Caco-2 (cell line): ENCODE measurements at regions not wholly inside any gene's neighbourhood (a gene's known extent, or its start where the extent isn't known, plus 50 kb on each side); places are given as distances from the start of the nearest gene placed in this dataset.

Experiments
- BruUV-seq: library from RNA; stranded (reverse); fragments of 400-500 nt; replicated peaks from 2 replicates; lab custom pipeline; 2021; lab: Mats Ljungman, UMichigan
- CTCF ChIA-PET: fragments of 300-600 bp; sonication (Branson Sonifier 250); formaldehyde crosslinking; loops from one replicate; lab custom pipeline; 2022; ENCODE audit warnings: antibody characterized with exemption; lab: Charles Lee
- POLR2A ChIA-PET: fragments of 300-600 bp; sonication (Branson Sonifier 250); formaldehyde crosslinking; loops from one replicate; lab custom pipeline; 2022; ENCODE audit warnings: antibody characterized with exemption; lab: Charles Lee
- DNase-seq, 2 experiments: peaks; one replicate each; pipeline versions ENCODE4 v3.0.0 to v3.0.0-alpha.2; 2020 to 2022
- H3K27me3 ChIP-seq: replicated peaks from 2 replicates; pipeline ENCODE4 v1.6.0; 2011; ENCODE audit warnings: low read length; ENCODE audit not compliant: control insufficient read depth, insufficient read depth
- H3K36me3 ChIP-seq: 2 replicates; pipeline ENCODE4 v1.5.1; 2011; ENCODE audit warnings: low read length; ENCODE audit not compliant: control insufficient read depth, insufficient read depth
- H3K4me1 ChIP-seq: fragments of 250-450 bp; sonication (Bioruptor Pico); 2 replicates; pipeline ENCODE4 v1.5.1; 2020; ENCODE audit warnings: mild to moderate bottlenecking
- H3K4me3 ChIP-seq: 2 replicates; pipeline ENCODE4 v1.5.1; 2011; ENCODE audit warnings: low read depth, mild to moderate bottlenecking, control low read depth, low read length
- H3K9me3 ChIP-seq: fragments of 250-450 bp; sonication (Bioruptor Pico); 2 replicates; pipeline ENCODE4 v1.5.1; 2020; ENCODE audit warnings: mild to moderate bottlenecking, moderate library complexity
- H3K27ac Mint-ChIP-seq: one replicate; pipeline ENCODE4 v1.8.0; 2022; ENCODE audit warnings: mixed read lengths; ENCODE audit not compliant: unreplicated experiment
- H3K27me3 Mint-ChIP-seq: one replicate; pipeline ENCODE4 v1.8.0; 2022; ENCODE audit warnings: mixed read lengths; ENCODE audit not compliant: insufficient read depth, unreplicated experiment
- H3K36me3 Mint-ChIP-seq: one replicate; pipeline ENCODE4 v1.8.0; 2022; ENCODE audit warnings: mild to moderate bottlenecking, mixed read lengths; ENCODE audit not compliant: insufficient read depth, unreplicated experiment
- H3K4me1 Mint-ChIP-seq: one replicate; pipeline ENCODE4 v1.8.0; 2022; ENCODE audit warnings: low read depth, mixed read lengths; ENCODE audit not compliant: unreplicated experiment
- H3K4me3 Mint-ChIP-seq: one replicate; pipeline ENCODE4 v1.8.0; 2022; ENCODE audit warnings: mild to moderate bottlenecking, moderate library complexity, mixed read lengths; ENCODE audit not compliant: unreplicated experiment
- H3K9me3 Mint-ChIP-seq: one replicate; pipeline ENCODE4 v1.8.0; 2022; ENCODE audit warnings: mixed read lengths; ENCODE audit not compliant: unreplicated experiment
- intact Hi-C: fragments of 100-400 bp; cut with micrococcal nuclease; formaldehyde crosslinking; loops from one replicate; pipeline ENCODE4 v1.10.0; 2022; ENCODE audit not compliant: unreplicated experiment
- TF ChIP-seq, protein P1 (sequence below), 2 experiments: fragments of 200-600 bp in 1 of 2; IDR thresholded peaks; 1 replicate in 1 of 2; 2 replicates in 1 of 2; pipeline versions ENCODE4 v1.5.1 to v1.8.0; 2011 to 2022; ENCODE audit warnings: antibody characterized with exemption in 1 of 2, control low read depth in 1 of 2, inconsistent platforms in 1 of 2, low read depth in 1 of 2, low read length in 1 of 2, mild to moderate bottlenecking in 1 of 2, moderate library complexity in 1 of 2; ENCODE audit not compliant: insufficient read depth in 1 of 2, severe bottlenecking in 1 of 2, unreplicated experiment in 1 of 2

DNA sequence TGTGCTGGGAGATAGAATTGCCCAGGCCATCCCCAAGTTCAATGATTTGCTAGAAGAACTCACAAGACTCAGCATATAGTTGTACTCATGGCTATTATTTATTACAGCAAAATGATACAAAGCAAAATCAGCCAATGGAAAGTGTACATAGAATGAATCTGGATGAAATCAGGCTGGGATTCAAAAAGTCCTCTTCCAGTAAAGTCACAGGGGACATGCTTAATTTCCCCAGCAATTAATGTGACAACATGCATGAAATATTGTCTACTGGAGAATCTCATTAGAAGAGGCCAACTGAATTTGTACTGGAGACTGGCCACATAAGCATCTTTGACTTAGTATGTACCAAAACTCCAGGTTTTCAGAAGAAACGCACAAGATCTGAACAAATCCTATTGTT, 1043.1 kb downstream of the NAALADL2 start:
- peaks cover 15% of the 10 kb centered on the region for H3K9me3 Mint-ChIP-seq
- no peaks in the 10 kb centered on the region for H3K9me3 ChIP-seq
- no peaks in the 10 kb centered on the region for H3K27me3 Mint-ChIP-seq
- TF ChIP-seq, protein P1, sequence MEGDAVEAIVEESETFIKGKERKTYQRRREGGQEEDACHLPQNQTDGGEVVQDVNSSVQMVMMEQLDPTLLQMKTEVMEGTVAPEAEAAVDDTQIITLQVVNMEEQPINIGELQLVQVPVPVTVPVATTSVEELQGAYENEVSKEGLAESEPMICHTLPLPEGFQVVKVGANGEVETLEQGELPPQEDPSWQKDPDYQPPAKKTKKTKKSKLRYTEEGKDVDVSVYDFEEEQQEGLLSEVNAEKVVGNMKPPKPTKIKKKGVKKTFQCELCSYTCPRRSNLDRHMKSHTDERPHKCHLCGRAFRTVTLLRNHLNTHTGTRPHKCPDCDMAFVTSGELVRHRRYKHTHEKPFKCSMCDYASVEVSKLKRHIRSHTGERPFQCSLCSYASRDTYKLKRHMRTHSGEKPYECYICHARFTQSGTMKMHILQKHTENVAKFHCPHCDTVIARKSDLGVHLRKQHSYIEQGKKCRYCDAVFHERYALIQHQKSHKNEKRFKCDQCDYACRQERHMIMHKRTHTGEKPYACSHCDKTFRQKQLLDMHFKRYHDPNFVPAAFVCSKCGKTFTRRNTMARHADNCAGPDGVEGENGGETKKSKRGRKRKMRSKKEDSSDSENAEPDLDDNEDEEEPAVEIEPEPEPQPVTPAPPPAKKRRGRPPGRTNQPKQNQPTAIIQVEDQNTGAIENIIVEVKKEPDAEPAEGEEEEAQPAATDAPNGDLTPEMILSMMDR (IDR thresholded peaks at IDR 0.05; ENCODE audit: insufficient read depth in 1 of 2, low read depth in 1 of 2, low read length in 1 of 2, severe bottlenecking in 1 of 2, unreplicated experiment in 1 of 2): no peak
- BruUV-seq: no TSS peak
- no peaks in the 10 kb centered on the region for H3K36me3 Mint-ChIP-seq
- DNase-seq: no peak
- no peak overlapping the region for H3K4me3 Mint-ChIP-seq
- intact Hi-C loops: no loop called here
- H3K4me1 Mint-ChIP-seq: peaks cover 6% of the 10 kb centered on the region
- POLR2A ChIA-PET: no interaction called here
- no peaks in the 10 kb centered on the region for H3K4me1 ChIP-seq
- H3K36me3 ChIP-seq: no peaks in the 10 kb centered on the region
- CTCF ChIA-PET: no interaction called here
- no peak overlapping the region for H3K4me3 ChIP-seq
- no peak overlapping the region for H3K27ac Mint-ChIP-seq
- H3K27me3 ChIP-seq: no peaks in the 10 kb centered on the region

DNA sequence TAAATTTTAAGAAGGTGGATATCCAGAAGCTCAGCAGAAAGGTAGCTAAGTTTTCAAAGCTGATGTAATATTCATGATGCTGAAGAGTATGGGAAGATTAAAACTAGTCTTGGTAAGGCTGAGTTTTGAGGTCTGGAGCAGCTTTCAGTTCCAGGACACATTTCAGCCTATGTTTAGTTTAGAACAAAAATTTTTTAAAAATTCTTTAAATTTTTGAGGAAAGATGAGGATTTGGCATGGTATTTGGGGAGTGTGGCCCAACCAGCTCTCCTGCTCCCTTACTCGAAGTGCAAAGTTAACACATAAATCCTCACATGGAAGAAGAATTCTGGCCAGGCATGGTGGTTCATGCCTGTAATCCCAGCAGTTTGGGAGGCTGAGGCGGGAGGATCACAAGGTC, 1039.1 kb downstream of the NAALADL2 start:
- no peaks in the 10 kb centered on the region for H3K27me3 Mint-ChIP-seq

DNA sequence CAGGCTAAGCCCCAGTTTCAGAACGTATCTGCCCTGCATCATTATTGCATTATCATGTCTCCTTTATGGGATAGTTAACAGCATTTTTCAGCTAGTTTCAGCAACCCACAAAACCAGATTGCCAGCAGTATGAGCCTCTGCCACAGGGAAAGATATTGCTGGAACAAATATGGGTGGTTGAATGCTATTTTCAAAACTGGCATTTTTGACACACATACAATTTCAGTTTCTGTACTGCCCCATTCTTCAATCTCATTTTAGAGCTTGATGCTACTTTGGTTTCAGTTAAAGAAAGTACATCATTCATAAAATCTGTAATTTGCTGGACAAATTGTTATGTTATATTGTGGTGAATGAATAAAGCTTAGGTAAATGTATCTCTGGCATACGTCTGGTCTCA, 1037.5 kb downstream of the NAALADL2 start:
- Mint-ChIP-seq H3K4me3 (no peak overlapping the region), H3K36me3 (no peaks in the 10 kb centered on the region), H3K9me3 (no peaks in the 10 kb centered on the region), H3K27me3 (no peaks in the 10 kb centered on the region), H3K4me1 (no peaks in the 10 kb centered on the region), H3K27ac (no peak overlapping the region)
- POLR2A ChIA-PET: no interaction called here
- no peaks in the 10 kb centered on the region for H3K27me3 ChIP-seq
- TF ChIP-seq, protein P1 (IDR thresholded peaks at IDR 0.05; ENCODE audit: insufficient read depth in 1 of 2, low read depth in 1 of 2, low read length in 1 of 2, severe bottlenecking in 1 of 2, unreplicated experiment in 1 of 2): no peak
- H3K9me3 ChIP-seq: no peaks in the 10 kb centered on the region
- no peaks in the 10 kb centered on the region for H3K36me3 ChIP-seq
- intact Hi-C loops: no loop called here
- CTCF ChIA-PET: no interaction called here
- no peaks in the 10 kb centered on the region for H3K4me1 ChIP-seq
- no peak overlapping the region for H3K4me3 ChIP-seq
- no TSS peak for BruUV-seq
- no peak for DNase-seq

More for the DNA sequence above, 1039.1 kb downstream of the NAALADL2 start:
- H3K9me3 Mint-ChIP-seq: no peaks in the 10 kb centered on the region
- no peak overlapping the region for H3K27ac Mint-ChIP-seq
- no TSS peak for BruUV-seq
- no peaks in the 10 kb centered on the region for H3K36me3 ChIP-seq
- ChIA-PET CTCF (no interaction called here), POLR2A (no interaction called here)
- no peaks in the 10 kb centered on the region for H3K4me1 Mint-ChIP-seq
- H3K27me3 ChIP-seq: no peaks in the 10 kb centered on the region
- no peaks in the 10 kb centered on the region for H3K4me1 ChIP-seq
- intact Hi-C loops: no loop called here
- no peak overlapping the region for H3K4me3 ChIP-seq
- no peak for DNase-seq
- no peaks in the 10 kb centered on the region for H3K36me3 Mint-ChIP-seq
- H3K9me3 ChIP-seq: no peaks in the 10 kb centered on the region
- TF ChIP-seq, protein P1 (IDR thresholded peaks at IDR 0.05; ENCODE audit: insufficient read depth in 1 of 2, low read depth in 1 of 2, low read length in 1 of 2, severe bottlenecking in 1 of 2, unreplicated experiment in 1 of 2): no peak
- H3K4me3 Mint-ChIP-seq: no peak overlapping the region
